ENCODE measurements at regions not wholly inside any gene's neighbourhood (a gene's known extent, or its start where the extent isn't known, plus 50 kb on each side); places are given as distances from the start of the nearest gene placed in this dataset.
"Not testable (repeated sequence)": the region's sequence is repeated elsewhere in the genome, so short reads cannot be mapped to it uniquely, and the experiment has no call there.

GRCh38 chr3:162569314-162569713, 1072.7 kb downstream of the OTOL1 start:
- H3K9me3 Mint-ChIP-seq, result no peaks in the 10 kb centered on the region
- H3K27me3 Mint-ChIP-seq (ENCODE audit: low read depth), result no peaks in the 10 kb centered on the region
- no peaks in the 10 kb centered on the region for H3K36me3 Mint-ChIP-seq (ENCODE audit: low read depth)
- H3K27ac Mint-ChIP-seq, result no peak overlapping the region
- peaks cover 17% of the 10 kb centered on the region for H3K4me1 Mint-ChIP-seq
- TF ChIP-seq, protein P1, sequence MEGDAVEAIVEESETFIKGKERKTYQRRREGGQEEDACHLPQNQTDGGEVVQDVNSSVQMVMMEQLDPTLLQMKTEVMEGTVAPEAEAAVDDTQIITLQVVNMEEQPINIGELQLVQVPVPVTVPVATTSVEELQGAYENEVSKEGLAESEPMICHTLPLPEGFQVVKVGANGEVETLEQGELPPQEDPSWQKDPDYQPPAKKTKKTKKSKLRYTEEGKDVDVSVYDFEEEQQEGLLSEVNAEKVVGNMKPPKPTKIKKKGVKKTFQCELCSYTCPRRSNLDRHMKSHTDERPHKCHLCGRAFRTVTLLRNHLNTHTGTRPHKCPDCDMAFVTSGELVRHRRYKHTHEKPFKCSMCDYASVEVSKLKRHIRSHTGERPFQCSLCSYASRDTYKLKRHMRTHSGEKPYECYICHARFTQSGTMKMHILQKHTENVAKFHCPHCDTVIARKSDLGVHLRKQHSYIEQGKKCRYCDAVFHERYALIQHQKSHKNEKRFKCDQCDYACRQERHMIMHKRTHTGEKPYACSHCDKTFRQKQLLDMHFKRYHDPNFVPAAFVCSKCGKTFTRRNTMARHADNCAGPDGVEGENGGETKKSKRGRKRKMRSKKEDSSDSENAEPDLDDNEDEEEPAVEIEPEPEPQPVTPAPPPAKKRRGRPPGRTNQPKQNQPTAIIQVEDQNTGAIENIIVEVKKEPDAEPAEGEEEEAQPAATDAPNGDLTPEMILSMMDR (IDR thresholded peaks at IDR 0.05; ENCODE audit: unreplicated experiment in 3 of 3), result no peak
- no peak overlapping the region for H3K4me3 Mint-ChIP-seq

- peaks cover 12% of the 10 kb centered on the region for H3K4me1 Mint-ChIP-seq
- H3K4me3 Mint-ChIP-seq, result no peak overlapping the region
- H3K9me3 Mint-ChIP-seq, result no peaks in the 10 kb centered on the region
- TF ChIP-seq, protein P1 (IDR thresholded peaks at IDR 0.05; ENCODE audit: unreplicated experiment in 3 of 3), result no peak
- peak overlapping the region in 1 of 3 experiments; percentile 19 for H3K27ac Mint-ChIP-seq
- H3K27me3 Mint-ChIP-seq (ENCODE audit: low read depth), result no peaks in the 10 kb centered on the region
- no peaks in the 10 kb centered on the region for H3K36me3 Mint-ChIP-seq (ENCODE audit: low read depth)
These were observed 1088.4 kb downstream of the OTOL1 start for GRCh38 chr3:162584986-162585385.

DNA sequence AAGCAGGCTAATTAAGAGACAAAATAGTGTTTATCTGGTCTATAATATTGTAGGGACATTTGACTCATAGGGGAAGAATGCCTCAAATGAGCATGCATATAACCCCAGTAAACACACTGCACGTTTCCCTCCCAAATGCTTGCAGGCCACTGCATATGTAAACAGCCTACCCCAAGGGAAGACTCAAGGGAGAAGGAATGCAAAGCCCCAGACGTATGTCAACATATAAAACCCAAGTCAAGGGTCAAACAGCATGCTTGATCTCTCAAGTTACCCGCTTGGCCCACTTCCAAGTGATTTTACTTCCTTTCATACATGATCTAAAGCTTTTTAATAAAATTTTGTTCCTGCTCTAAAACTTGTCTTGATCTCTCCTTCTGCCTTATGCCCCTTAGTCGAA, 1090.0 kb downstream of the OTOL1 start:
- no peaks in the 10 kb centered on the region for H3K9me3 Mint-ChIP-seq
- H3K36me3 Mint-ChIP-seq (ENCODE audit: low read depth), result no peaks in the 10 kb centered on the region
- no peaks in the 10 kb centered on the region for H3K27me3 Mint-ChIP-seq (ENCODE audit: low read depth)
- TF ChIP-seq, protein P1 (IDR thresholded peaks at IDR 0.05; ENCODE audit: unreplicated experiment in 3 of 3), result no peak
- H3K4me3 Mint-ChIP-seq, result no peak overlapping the region
- peaks cover 12% of the 10 kb centered on the region for H3K4me1 Mint-ChIP-seq
- H3K27ac Mint-ChIP-seq, result peak overlapping the region in 1 of 3 experiments; percentile 50

- H3K4me3 Mint-ChIP-seq, result no peak overlapping the region
- H3K4me1 Mint-ChIP-seq, result peaks cover 24% of the 10 kb centered on the region
- H3K9me3 Mint-ChIP-seq, result peaks cover 14% of the 10 kb centered on the region
- TF ChIP-seq, protein P1 (IDR thresholded peaks at IDR 0.05; ENCODE audit: unreplicated experiment in 3 of 3), result no peak
- H3K36me3 Mint-ChIP-seq (ENCODE audit: low read depth), result no peaks in the 10 kb centered on the region
- no peaks in the 10 kb centered on the region for H3K27me3 Mint-ChIP-seq (ENCODE audit: low read depth)
- H3K27ac Mint-ChIP-seq, result peak overlapping the region; percentile 89 to 94 (median 94)
These were observed 1100.6 kb downstream of the OTOL1 start for GRCh38 chr3:162597226-162597625.

DNA sequence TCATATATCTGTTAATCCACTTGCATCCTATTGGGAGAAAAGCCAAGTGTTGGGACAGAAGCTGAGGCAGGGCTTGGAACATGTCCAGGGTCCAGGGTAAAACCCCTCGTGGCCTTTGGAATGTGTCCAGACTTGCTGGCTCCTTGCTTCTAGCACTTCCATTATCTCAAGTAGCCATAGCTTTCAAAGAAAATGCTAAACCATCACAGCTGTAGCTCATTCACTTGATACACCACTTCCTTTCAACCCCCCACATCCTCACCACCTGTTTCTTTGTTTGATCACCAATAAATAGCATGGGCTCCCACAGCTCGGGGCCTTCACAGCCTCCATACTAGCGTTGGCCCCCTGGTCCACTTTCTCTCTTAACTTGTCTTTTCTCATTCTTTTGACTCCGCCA, 1101.9 kb downstream of the OTOL1 start:
- not testable (repeated sequence) for H3K36me3 Mint-ChIP-seq (ENCODE audit: low read depth); H3K4me3 Mint-ChIP-seq; H3K27me3 Mint-ChIP-seq (ENCODE audit: low read depth)
- peaks cover 22% of the 10 kb centered on the region for H3K9me3 Mint-ChIP-seq
- peaks cover 24% of the 10 kb centered on the region for H3K4me1 Mint-ChIP-seq
- H3K27ac Mint-ChIP-seq, result peak overlapping the region; percentile 79 to 94 (median 85)

GRCh38 chr3:162599742-162600141, 1103.1 kb downstream of the OTOL1 start:
- H3K4me1 Mint-ChIP-seq, result peaks cover 24% of the 10 kb centered on the region
- not testable (repeated sequence) for H3K27me3 Mint-ChIP-seq (ENCODE audit: low read depth); H3K4me3 Mint-ChIP-seq; H3K27ac Mint-ChIP-seq; H3K36me3 Mint-ChIP-seq (ENCODE audit: low read depth)
- peaks cover 30% of the 10 kb centered on the region for H3K9me3 Mint-ChIP-seq

GRCh38 chr3:162601101-162601670, 1104.6 kb downstream of the OTOL1 start:
- H3K4me1 Mint-ChIP-seq, result peaks cover 24% of the 10 kb centered on the region
- H3K9me3 Mint-ChIP-seq, result peaks cover 39% of the 10 kb centered on the region
- peak overlapping the region in 1 of 3 experiments; percentile 22 for H3K27ac Mint-ChIP-seq

More at GRCh38 chr3:162601101-162601670, 1104.6 kb downstream of the OTOL1 start:
- Mint-ChIP-seq H3K4me3 (no peak overlapping the region), H3K27me3 (ENCODE audit: low read depth) (no peaks in the 10 kb centered on the region), H3K36me3 (ENCODE audit: low read depth) (no peaks in the 10 kb centered on the region)
- TF ChIP-seq, protein P1 (IDR thresholded peaks at IDR 0.05; ENCODE audit: unreplicated experiment in 3 of 3), result no peak

Data from nephron (organoid).